HEK293T (cell line): ENCODE measurements at regions not wholly inside any gene's neighbourhood (a gene's known extent, or its start where the extent isn't known, plus 50 kb on each side); places are given as distances from the start of the nearest gene placed in this dataset.

Experiments
- ARNT ChIP-seq: fragments of 450-650 bp; IDR thresholded peaks from 2 replicates; pipeline ENCODE4 v1.6.1; 2017; ENCODE audit warnings: mild to moderate bottlenecking
- BHLHE40 ChIP-seq: fragments of 450-650 bp; IDR thresholded peaks from 2 replicates; pipeline ENCODE4 v1.6.1; 2016; ENCODE audit warnings: mild to moderate bottlenecking, moderate library complexity, borderline replicate concordance
- CTBP1 ChIP-seq: fragments of 450-650 bp; IDR thresholded peaks from 2 replicates; pipeline ENCODE4 v1.6.1; 2016; ENCODE audit warnings: borderline replicate concordance
- ELF4 ChIP-seq: fragments of 450-650 bp; IDR thresholded peaks from 2 replicates; pipeline ENCODE4 v1.6.1; 2017; ENCODE audit warnings: antibody characterized with exemption
- FOXA1 ChIP-seq: fragments of 450-650 bp; IDR thresholded peaks from 2 replicates; pipeline ENCODE4 v1.6.1; 2016; ENCODE audit warnings: mild to moderate bottlenecking
- FOXK2 ChIP-seq: fragments of 450-650 bp; IDR thresholded peaks from 2 replicates; pipeline ENCODE4 v1.6.1; 2016; ENCODE audit warnings: mild to moderate bottlenecking
- FOXM1 ChIP-seq: fragments of 450-650 bp; IDR thresholded peaks from 2 replicates; pipeline ENCODE4 v1.6.1; 2017; ENCODE audit warnings: mild to moderate bottlenecking, borderline replicate concordance
- HDGF ChIP-seq: fragments of 450-650 bp; IDR thresholded peaks from 2 replicates; pipeline ENCODE4 v1.6.1; 2017; ENCODE audit warnings: antibody characterized with exemption, borderline replicate concordance
- L3MBTL2 ChIP-seq: fragments of 450-650 bp; conservative IDR thresholded peaks from 2 replicates; pipeline ENCODE4 v1.6.1; 2016; ENCODE audit warnings: mild to moderate bottlenecking
- SP1 ChIP-seq: fragments of 450-650 bp; IDR thresholded peaks from 2 replicates; pipeline ENCODE4 v1.6.1; 2017
- SUZ12 ChIP-seq: fragments of 450-650 bp; IDR thresholded peaks from 2 replicates; pipeline ENCODE4 v1.6.1; 2016; ENCODE audit warnings: mild to moderate bottlenecking
- ZNF384 ChIP-seq: fragments of 450-650 bp; IDR thresholded peaks from 2 replicates; pipeline ENCODE4 v1.6.1; 2016
- TF ChIP-seq, protein P1 (sequence below): fragments of 450-650 bp; IDR thresholded peaks from 2 replicates; pipeline ENCODE4 v1.6.1; 2016

DNA sequence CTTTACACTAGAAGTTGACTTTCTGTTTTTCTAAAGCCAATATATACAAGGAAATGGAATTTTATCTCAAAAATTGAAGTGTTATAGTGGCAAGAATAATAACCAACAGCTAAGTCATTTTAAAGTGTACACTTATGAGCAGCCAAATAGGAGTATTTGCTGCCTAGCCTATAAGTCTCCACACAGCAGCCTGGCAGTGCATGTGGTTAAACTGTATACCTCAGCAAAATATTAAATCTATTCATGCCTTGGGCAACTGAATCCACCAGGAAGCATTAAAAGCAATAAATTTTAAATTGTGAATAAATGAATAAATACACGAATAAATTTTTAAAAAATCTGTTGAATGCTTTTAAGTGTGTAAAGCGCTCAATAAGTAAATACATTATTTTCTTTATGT lies 432.4 kb upstream of the RORB start:
- no peak for TF ChIP-seq ELF4
- TF ChIP-seq FOXK2: no peak
- TF ChIP-seq FOXA1: no peak
- TF ChIP-seq BHLHE40: no peak
- TF ChIP-seq, protein P1, sequence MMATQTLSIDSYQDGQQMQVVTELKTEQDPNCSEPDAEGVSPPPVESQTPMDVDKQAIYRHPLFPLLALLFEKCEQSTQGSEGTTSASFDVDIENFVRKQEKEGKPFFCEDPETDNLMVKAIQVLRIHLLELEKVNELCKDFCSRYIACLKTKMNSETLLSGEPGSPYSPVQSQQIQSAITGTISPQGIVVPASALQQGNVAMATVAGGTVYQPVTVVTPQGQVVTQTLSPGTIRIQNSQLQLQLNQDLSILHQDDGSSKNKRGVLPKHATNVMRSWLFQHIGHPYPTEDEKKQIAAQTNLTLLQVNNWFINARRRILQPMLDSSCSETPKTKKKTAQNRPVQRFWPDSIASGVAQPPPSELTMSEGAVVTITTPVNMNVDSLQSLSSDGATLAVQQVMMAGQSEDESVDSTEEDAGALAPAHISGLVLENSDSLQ: no peak
- no peak for TF ChIP-seq SUZ12
- TF ChIP-seq ZNF384: no peak
- TF ChIP-seq HDGF: no peak
- TF ChIP-seq SP1: no peak
- TF ChIP-seq L3MBTL2: no peak
- no peak for TF ChIP-seq CTBP1
- no peak for TF ChIP-seq ARNT
- no peak for TF ChIP-seq FOXM1
